Activated CD8-positive, alpha-beta T cell treated with anti-CD3 and anti-CD28 coated beads, Interleukin-2, amount 10 ng/mL, durations not matched to agents 7 days and 5 days (primary cell): ENCODE measurements at regions not wholly inside any gene's neighbourhood (a gene's known extent, or its start where the extent isn't known, plus 50 kb on each side); places are given as distances from the start of the nearest gene placed in this dataset.
"Not testable (repeated sequence)": the region's sequence is repeated elsewhere in the genome, so short reads cannot be mapped to it uniquely, and the experiment has no call there.

ENCODE experiments used
- ATAC-seq: fragments of 150-1000 bp; cut with Tn5 transposase; one replicate; pipeline ENCODE4 v1.10.0; 2021; ENCODE audit warnings: moderate library complexity
- CTCF ChIA-PET: fragments of 350-600 bp; sonication (Branson Sonifier 250); formaldehyde crosslinking; loops from one replicate; lab custom pipeline; 2021; ENCODE audit warnings: antibody characterized with exemption; lab: Charles Lee
- POLR2A ChIA-PET: fragments of 350-600 bp; sonication (Branson Sonifier 250); formaldehyde crosslinking; loops from one replicate; lab custom pipeline; 2021; ENCODE audit warnings: antibody characterized with exemption; lab: Charles Lee
- DNase-seq: peaks from one replicate; pipeline ENCODE4 v3.0.0-alpha.2; 2020
- H3K27ac Mint-ChIP-seq: one replicate; pipeline ENCODE4 v1.8.0; 2021; ENCODE audit warnings: mild to moderate bottlenecking, mixed read lengths
- H3K27me3 Mint-ChIP-seq: one replicate; pipeline ENCODE4 v1.8.0; 2021; ENCODE audit warnings: low read depth, mixed read lengths
- H3K36me3 Mint-ChIP-seq: one replicate; pipeline ENCODE4 v1.8.0; 2021; ENCODE audit warnings: low read depth, mixed read lengths
- H3K4me1 Mint-ChIP-seq: one replicate; pipeline ENCODE4 v1.8.0; 2021; ENCODE audit warnings: low read depth, mixed read lengths
- H3K4me3 Mint-ChIP-seq: one replicate; pipeline ENCODE4 v1.8.0; 2021; ENCODE audit warnings: mild to moderate bottlenecking, mixed read lengths
- H3K9me3 Mint-ChIP-seq: one replicate; pipeline ENCODE4 v1.8.0; 2022; ENCODE audit warnings: mixed read lengths; ENCODE audit not compliant: insufficient read depth

DNA sequence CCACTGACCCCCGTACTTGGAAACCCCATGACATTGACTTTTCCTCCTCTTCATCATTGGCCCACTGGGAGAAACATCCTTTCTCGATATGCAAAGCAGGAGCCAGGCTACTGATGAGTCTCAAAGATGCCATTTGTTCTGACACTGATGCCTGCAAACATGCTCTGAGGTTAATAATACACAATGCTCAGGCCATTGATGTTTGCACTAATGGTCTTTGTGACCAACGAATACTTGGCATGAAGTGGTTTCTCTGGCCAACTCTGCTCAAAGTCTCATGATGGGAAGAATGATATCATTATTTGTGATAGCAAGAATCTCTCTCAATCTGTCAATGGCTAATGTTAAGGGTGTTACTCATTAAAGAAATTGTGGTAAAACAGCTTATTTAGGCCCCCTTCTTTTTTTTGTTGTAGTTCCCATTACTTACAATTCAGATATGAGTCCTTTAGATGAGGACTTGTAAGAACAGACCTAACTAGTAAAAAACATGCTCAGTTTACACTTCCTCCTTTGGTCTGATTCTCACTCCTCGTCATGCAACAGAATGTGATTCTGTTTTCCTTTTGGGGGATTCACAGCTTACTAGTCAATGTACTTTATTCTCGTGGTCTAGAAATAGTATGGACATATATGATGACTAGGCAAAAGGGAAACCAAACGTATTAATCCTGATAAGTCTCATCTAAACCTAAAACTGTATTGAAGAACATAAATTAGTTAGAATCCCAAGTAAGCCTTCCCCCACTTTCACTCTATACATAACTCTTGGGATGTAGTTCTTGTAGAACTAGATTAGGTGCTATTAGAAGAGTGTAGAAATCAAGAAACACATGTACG is 488.8 kb upstream of the DPPA4 start:
- H3K4me3 Mint-ChIP-seq = no peak overlapping the region
- H3K27ac Mint-ChIP-seq = no peak overlapping the region
- peaks cover 6% of the 10 kb centered on the region for H3K9me3 Mint-ChIP-seq
- CTCF ChIA-PET = no interaction called here
- POLR2A ChIA-PET = no interaction called here
- H3K36me3 Mint-ChIP-seq = no peaks in the 10 kb centered on the region
- no peak for ATAC-seq
- DNase-seq = no peak
- no peaks in the 10 kb centered on the region for H3K27me3 Mint-ChIP-seq
- no peaks in the 10 kb centered on the region for H3K4me1 Mint-ChIP-seq

DNA sequence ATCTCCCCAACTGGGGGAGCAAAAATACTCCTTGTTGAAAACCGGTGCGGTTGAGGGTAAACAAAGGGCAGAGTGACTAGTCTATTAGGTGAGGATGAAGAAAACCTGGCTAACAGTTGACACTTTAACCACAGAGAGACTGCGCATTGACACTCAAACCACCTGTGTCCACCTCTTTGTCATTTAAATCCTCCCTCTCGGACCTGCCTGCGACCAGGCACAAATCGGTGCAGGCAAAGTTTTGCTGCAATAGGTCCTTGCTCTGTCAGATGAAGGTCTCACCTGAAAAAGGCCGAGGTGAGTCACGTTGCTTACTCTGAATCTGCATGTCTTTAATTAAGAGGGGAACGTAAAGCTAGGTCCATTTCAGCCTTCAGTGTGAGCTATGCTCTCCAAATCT is 494.1 kb upstream of the DPPA4 start:
- CTCF ChIA-PET = no interaction called here
- Mint-ChIP-seq H3K27me3 (no peaks in the 10 kb centered on the region), H3K4me1 (no peaks in the 10 kb centered on the region), H3K36me3 (no peaks in the 10 kb centered on the region), H3K9me3 (peaks cover 6% of the 10 kb centered on the region), H3K4me3 (no peak overlapping the region), H3K27ac (no peak overlapping the region)
- POLR2A ChIA-PET = no interaction called here
- ATAC-seq (no peak), DNase-seq (no peak)

DNA sequence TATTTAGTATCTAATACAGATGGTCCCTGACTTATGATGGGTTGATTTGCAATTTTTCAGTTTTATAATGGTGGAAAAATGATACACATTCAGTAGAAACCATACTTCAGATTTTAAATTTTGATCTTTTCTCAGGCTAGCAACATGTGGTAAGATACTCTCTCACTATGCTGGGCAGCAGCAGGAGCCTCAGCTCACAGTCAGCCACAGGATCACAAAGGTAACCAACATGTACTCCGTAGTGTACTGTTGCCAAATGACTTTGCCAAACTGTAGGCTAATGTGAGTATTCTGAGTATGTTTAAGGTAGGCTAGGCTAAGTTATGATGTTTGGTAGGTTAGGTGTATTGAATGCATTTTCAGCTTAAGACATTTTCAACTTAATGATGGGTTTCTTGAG is 498.6 kb upstream of the DPPA4 start:
- no peaks in the 10 kb centered on the region for H3K4me1 Mint-ChIP-seq
- H3K27me3 Mint-ChIP-seq = no peaks in the 10 kb centered on the region
- ChIA-PET POLR2A (no interaction called here), CTCF (no interaction called here)
- no peak overlapping the region for H3K4me3 Mint-ChIP-seq
- no peaks in the 10 kb centered on the region for H3K36me3 Mint-ChIP-seq
- H3K9me3 Mint-ChIP-seq = no peaks in the 10 kb centered on the region
- DNase-seq (no peak), ATAC-seq (no peak)
- no peak overlapping the region for H3K27ac Mint-ChIP-seq

DNA sequence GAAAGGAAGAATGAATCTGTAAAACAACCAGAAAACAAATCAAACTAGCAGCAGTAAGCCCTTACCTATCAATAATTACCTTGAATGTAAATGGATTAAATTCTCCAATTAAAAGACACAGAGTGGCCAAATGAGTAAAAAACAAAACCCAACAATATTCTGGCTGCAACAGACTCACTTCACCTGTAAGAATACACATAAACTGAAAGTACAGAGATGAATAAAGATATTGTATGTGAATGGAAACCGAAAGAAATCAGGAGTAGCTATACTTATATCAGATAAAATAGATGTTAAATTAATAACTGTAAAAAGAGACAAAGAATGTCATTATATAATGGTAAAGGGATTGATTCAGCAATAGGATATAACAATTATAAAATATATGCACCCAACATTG is 514.5 kb upstream of the DPPA4 start:
- ATAC-seq (no peak), DNase-seq (no peak)
- H3K27ac Mint-ChIP-seq = no peak overlapping the region
- H3K4me3 Mint-ChIP-seq = no peak overlapping the region
- ChIA-PET POLR2A (no interaction called here), CTCF (no interaction called here)
- H3K27me3 Mint-ChIP-seq = no peaks in the 10 kb centered on the region
- peaks cover 17% of the 10 kb centered on the region for H3K36me3 Mint-ChIP-seq
- peaks cover 6% of the 10 kb centered on the region for H3K4me1 Mint-ChIP-seq
- peaks cover 37% of the 10 kb centered on the region for H3K9me3 Mint-ChIP-seq

DNA sequence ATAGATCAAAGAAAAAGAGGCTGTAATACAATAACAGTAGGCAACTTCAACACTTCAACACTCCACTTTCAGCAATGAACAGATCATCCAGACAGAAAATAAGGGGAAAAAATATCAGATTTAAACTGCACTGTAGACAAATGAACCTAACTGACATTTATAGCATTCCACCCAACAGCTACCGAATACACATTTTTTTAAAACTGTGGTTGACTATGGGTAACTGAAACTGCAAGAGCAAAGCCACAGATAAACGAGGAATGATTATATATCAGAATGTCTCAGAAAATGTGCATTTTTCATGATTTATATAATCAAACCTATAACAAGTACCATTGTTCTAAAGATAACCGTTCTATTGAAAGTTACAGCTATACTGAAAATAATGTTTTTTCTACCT is 514.9 kb upstream of the DPPA4 start:
- no peaks in the 10 kb centered on the region for H3K27me3 Mint-ChIP-seq

DNA sequence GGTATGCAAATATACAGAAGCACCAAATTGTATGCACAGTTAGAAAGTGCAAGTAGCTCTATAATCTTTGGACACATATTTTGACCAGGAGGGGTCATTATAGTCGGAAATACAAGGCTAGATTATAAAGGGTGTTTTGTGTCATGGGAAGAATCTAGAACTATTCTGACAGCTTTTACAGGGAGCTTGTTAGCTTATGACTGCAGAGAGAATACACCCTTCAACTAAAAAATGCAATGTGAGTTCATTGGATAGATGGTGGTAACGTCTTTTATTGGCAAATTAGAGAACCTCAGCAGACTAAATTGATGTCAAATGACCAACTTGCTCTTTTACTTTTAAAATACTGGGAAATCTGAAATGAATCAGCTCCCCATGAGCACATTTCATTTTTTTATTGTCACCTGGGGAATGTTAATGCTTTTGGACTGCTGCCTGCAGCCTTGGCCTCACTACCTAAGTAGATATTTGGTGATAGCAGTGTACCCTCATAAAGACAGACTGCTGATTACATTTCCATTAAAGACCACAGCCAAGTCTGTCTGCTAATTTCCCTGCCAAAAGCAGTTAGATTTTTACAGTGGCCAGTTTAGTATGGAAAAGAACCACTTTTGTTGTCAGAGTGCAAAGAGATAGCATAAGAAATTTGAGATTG is 515.9 kb upstream of the DPPA4 start:
- no peak for DNase-seq
- ChIA-PET POLR2A (no interaction called here), CTCF (no interaction called here)
- H3K4me3 Mint-ChIP-seq = no peak overlapping the region
- H3K27me3 Mint-ChIP-seq = no peaks in the 10 kb centered on the region
- peaks cover 17% of the 10 kb centered on the region for H3K36me3 Mint-ChIP-seq
- no peak for ATAC-seq
- peaks cover 6% of the 10 kb centered on the region for H3K4me1 Mint-ChIP-seq
- no peak overlapping the region for H3K27ac Mint-ChIP-seq
- H3K9me3 Mint-ChIP-seq = peaks cover 38% of the 10 kb centered on the region

More for the DNA sequence above, 514.9 kb upstream of the DPPA4 start:
- H3K27ac Mint-ChIP-seq = peak overlapping the region; percentile 5
- CTCF ChIA-PET = no interaction called here
- peaks cover 38% of the 10 kb centered on the region for H3K9me3 Mint-ChIP-seq
- peaks cover 6% of the 10 kb centered on the region for H3K4me1 Mint-ChIP-seq
- H3K4me3 Mint-ChIP-seq = no peak overlapping the region
- H3K36me3 Mint-ChIP-seq = peaks cover 17% of the 10 kb centered on the region
- no peak for DNase-seq
- POLR2A ChIA-PET = no interaction called here
- ATAC-seq = no peak

DNA sequence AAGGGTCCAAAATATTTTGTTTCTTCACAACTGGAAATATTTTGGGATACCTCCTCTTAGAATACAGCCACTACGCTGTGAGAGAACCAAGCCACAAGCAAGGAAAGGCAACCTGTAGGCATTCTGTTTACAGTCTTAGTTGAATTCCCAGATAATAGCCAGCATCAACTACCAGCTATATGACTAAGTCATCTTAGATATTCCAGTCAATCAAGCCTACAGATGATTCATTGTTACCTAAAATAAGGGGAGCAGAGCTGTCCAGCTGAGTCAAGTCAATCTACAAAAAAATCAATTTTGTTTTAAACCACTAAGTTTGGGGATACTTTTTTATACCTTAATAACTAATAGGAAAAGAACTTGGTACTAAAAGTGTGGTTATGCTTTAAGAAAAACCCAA is 526.4 kb upstream of the DPPA4 start:
- no peak for DNase-seq
- ChIA-PET CTCF (no interaction called here), POLR2A (no interaction called here)
- H3K27me3 Mint-ChIP-seq = no peaks in the 10 kb centered on the region
- no peaks in the 10 kb centered on the region for H3K36me3 Mint-ChIP-seq
- no peak overlapping the region for H3K27ac Mint-ChIP-seq
- H3K4me3 Mint-ChIP-seq = no peak overlapping the region
- no peaks in the 10 kb centered on the region for H3K9me3 Mint-ChIP-seq
- ATAC-seq = no peak
- no peaks in the 10 kb centered on the region for H3K4me1 Mint-ChIP-seq

DNA sequence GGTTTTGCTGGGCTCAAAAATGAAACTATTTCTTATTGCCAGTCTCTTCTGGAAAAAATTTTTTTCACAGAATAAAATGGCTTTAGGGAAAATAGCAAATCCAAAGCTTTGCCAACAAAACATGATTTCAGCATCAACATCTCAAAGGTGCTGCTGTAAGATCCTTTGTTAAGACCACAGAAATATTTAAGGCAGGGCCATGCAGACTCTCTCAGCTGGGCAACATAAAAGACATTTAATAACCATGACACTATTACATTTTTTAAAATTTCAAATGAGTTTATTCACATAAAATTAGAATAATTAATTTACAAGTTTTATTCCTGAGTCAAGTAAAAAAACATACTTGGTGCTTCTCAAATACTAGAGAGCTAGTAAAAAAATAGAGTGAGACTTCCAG is 527.1 kb upstream of the DPPA4 start:
- H3K27ac Mint-ChIP-seq = no peak overlapping the region
- ChIA-PET CTCF (no interaction called here), POLR2A (no interaction called here)
- H3K4me1 Mint-ChIP-seq = no peaks in the 10 kb centered on the region
- no peaks in the 10 kb centered on the region for H3K9me3 Mint-ChIP-seq
- H3K4me3 Mint-ChIP-seq = no peak overlapping the region
- H3K27me3 Mint-ChIP-seq = no peaks in the 10 kb centered on the region
- ATAC-seq (no peak), DNase-seq (no peak)
- no peaks in the 10 kb centered on the region for H3K36me3 Mint-ChIP-seq

DNA sequence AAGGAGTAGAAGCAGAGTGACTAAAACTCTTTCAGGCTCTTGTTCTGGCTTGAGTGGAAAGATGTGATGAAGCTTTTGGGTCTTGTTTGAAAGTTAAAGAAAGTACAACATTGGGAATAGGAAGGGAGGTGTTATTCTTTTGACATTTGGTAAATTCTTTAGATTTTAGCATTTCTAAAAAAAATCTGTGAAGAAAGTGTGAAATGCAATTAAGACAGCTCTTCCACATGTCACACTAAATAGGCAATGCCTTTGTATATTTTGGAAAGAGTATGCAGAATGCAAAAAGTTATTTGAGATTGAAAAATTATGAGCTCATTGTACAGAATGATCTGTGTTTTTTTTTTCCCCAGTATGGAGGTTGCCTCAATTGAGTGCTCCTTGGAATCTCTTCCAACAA is 532.2 kb upstream of the DPPA4 start:
- POLR2A ChIA-PET = no interaction called here
- no peaks in the 10 kb centered on the region for H3K9me3 Mint-ChIP-seq
- no peak overlapping the region for H3K4me3 Mint-ChIP-seq
- no peaks in the 10 kb centered on the region for H3K4me1 Mint-ChIP-seq
- no peak overlapping the region for H3K27ac Mint-ChIP-seq
- no peaks in the 10 kb centered on the region for H3K27me3 Mint-ChIP-seq
- no peak for DNase-seq
- CTCF ChIA-PET = no interaction called here
- H3K36me3 Mint-ChIP-seq = no peaks in the 10 kb centered on the region
- no peak for ATAC-seq

DNA sequence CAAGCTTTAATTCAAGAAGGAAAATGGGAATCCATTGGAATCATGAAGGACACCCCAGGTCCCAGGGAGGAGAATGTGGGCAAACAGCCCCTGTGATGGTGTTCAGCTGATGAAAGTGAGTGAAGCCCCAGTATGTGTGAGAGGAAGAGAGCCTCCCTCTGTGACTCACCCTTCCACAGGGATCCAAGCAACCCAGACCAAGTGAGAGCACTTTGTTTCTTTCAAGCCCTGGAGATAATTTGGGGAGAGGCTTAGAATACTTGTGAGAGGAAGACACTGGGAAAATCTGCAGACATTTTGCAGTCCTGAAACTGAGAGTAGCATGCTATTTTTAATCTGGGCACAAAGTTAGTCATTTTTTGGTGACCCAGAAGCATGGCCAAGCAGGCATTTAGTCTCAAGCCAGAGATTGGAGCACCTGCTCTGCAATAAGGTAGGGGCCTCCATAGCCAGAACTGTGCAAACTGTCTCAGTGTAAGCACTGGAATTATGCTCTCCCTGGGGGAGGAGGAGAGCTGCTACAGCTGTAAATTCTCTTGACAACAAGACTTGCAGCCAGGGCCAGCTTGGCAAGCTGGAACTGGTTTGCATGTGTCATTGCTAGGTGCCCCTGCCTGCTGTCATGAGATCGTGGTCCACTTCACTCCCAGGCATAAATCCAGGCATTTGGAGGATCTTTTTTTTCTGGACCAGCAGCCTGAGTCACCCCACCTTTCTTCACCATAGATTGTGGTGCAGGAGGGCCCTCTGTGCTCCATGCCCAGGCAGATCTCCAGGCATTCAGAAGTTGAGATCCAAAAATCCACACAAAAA is 537.8 kb upstream of the DPPA4 start:
- ATAC-seq (no peak), DNase-seq (no peak)
- Mint-ChIP-seq H3K36me3 (no peaks in the 10 kb centered on the region), H3K4me3 (no peak overlapping the region), H3K9me3 (no peaks in the 10 kb centered on the region), H3K4me1 (no peaks in the 10 kb centered on the region), H3K27ac (no peak overlapping the region), H3K27me3 (no peaks in the 10 kb centered on the region)
- ChIA-PET POLR2A (no interaction called here), CTCF (no interaction called here)

DNA sequence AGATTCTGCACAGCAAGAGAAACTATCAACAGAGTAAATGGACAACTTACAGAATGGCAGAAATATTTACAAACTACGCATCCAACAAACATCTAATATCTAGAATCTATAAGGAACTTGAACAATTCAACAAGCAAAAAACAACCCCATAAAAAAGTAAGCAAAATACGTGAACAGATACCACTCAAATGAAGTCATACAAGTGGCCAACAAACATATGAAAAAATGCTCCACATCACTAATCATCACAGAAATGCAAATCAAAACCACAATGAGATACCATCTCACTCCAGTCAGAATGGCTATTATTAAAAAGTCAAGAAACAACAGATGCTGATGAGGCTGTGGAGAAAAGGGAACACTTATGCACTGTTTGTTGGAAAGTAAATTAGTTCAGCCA is 540.3 kb upstream of the DPPA4 start:
- H3K36me3 Mint-ChIP-seq, POLR2A ChIA-PET, CTCF ChIA-PET, H3K27me3 Mint-ChIP-seq, H3K9me3 Mint-ChIP-seq, ATAC-seq, H3K27ac Mint-ChIP-seq, H3K4me3 Mint-ChIP-seq, H3K4me1 Mint-ChIP-seq, DNase-seq: not testable (repeated sequence)

DNA sequence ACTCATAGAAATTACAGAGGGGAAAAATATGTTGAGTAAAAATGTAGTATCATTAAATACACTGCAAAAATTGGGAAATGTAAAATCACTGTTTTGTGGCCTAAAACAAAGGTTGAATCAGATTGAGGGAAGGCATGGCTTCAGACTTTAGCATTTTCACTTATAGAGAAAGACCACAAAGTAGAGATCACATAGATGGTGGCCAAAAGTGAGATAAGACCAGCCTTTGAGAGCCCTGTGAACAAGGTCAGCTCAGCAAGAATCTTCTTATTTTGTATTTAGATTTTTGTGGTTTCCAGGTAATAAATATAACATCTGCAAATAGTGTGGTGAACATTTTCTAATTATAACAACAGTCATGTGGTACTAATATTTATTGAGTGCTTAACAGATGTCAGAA is 544.8 kb upstream of the DPPA4 start:
- Mint-ChIP-seq H3K27ac (no peak overlapping the region), H3K4me1 (no peaks in the 10 kb centered on the region), H3K36me3 (no peaks in the 10 kb centered on the region), H3K9me3 (no peaks in the 10 kb centered on the region), H3K4me3 (no peak overlapping the region), H3K27me3 (no peaks in the 10 kb centered on the region)
- ChIA-PET POLR2A (no interaction called here), CTCF (no interaction called here)
- ATAC-seq (no peak), DNase-seq (no peak)
